ENCODE measurements at regions not wholly inside any gene's neighbourhood (a gene's known extent, or its start where the extent isn't known, plus 50 kb on each side); places are given as distances from the start of the nearest gene placed in this dataset.
"Not testable (repeated sequence)": the region's sequence is repeated elsewhere in the genome, so short reads cannot be mapped to it uniquely, and the experiment has no call there.

DNA sequence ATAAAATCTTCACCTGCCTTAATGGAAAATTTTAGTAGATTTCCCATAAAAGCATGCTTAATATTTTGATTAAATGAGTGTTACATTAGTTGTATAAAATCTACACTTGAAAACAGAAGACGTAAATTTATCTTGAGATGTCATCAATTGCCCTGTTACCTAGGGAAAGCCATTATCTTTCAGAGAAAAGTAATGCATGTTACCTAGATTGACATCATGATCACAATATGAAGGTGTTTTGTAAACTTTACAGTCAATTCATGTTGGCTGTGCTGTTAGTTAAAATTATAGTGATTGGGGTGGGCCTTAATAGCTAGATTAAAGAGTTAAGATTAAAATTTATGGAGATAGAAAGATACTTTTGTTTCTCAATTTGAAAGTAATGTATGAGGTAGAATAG is 293.2 kb upstream of the PCDH18 start:
- H3K27ac ChIP-seq (ENCODE audit: low read depth, low read length) = no peak overlapping the region
- H3K9ac ChIP-seq (ENCODE audit: low read depth in 1 of 3, low read length in 3 of 3) = no peak overlapping the region
- no peak overlapping the region for H3K4me3 ChIP-seq (ENCODE audit: low read length in 3 of 3)
- no peaks in the 10 kb centered on the region for H3K36me3 ChIP-seq (ENCODE audit: control insufficient read depth in 3 of 3, insufficient read depth in 3 of 3, low read length in 3 of 3)
- H3K27me3 ChIP-seq (ENCODE audit: control insufficient read depth in 3 of 3, insufficient read depth in 3 of 3, low read length in 3 of 3) = no peaks in the 10 kb centered on the region
- H3K9me3 ChIP-seq (ENCODE audit: control insufficient read depth in 3 of 3, low read length in 3 of 3) = no peaks in the 10 kb centered on the region
- no peaks in the 10 kb centered on the region for H3K4me1 ChIP-seq (ENCODE audit: control insufficient read depth in 3 of 3, insufficient read depth in 3 of 3, low read length in 3 of 3)

DNA sequence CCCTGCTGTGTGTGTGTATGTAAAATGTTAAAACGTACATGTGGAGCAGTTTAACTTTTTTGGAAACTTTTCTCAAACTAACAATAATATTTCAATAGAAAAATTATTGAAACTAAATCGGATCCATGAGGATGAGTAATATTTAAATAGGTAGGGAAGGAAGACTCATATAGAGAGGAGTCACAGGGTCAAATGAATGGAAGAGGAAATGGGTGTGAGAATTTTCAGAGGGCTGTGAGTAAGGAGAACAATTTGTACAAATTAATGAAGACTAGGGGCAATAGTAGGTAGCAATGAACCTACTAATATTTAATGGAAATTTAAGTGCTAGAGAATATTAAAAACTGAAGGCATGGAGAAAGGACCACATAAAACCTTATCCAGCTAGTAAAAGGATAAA is 290.7 kb upstream of the PCDH18 start:
- H3K9me3 ChIP-seq (ENCODE audit: control insufficient read depth in 3 of 3, low read length in 3 of 3) = no peaks in the 10 kb centered on the region
- no peaks in the 10 kb centered on the region for H3K36me3 ChIP-seq (ENCODE audit: control insufficient read depth in 3 of 3, insufficient read depth in 3 of 3, low read length in 3 of 3)
- H3K4me3 ChIP-seq (ENCODE audit: low read length in 3 of 3) = no peak overlapping the region
- H3K4me1 ChIP-seq (ENCODE audit: control insufficient read depth in 3 of 3, insufficient read depth in 3 of 3, low read length in 3 of 3) = no peaks in the 10 kb centered on the region
- no peak overlapping the region for H3K9ac ChIP-seq (ENCODE audit: low read depth in 1 of 3, low read length in 3 of 3)
- no peaks in the 10 kb centered on the region for H3K27me3 ChIP-seq (ENCODE audit: control insufficient read depth in 3 of 3, insufficient read depth in 3 of 3, low read length in 3 of 3)
- H3K27ac ChIP-seq (ENCODE audit: low read depth, low read length) = no peak overlapping the region

DNA sequence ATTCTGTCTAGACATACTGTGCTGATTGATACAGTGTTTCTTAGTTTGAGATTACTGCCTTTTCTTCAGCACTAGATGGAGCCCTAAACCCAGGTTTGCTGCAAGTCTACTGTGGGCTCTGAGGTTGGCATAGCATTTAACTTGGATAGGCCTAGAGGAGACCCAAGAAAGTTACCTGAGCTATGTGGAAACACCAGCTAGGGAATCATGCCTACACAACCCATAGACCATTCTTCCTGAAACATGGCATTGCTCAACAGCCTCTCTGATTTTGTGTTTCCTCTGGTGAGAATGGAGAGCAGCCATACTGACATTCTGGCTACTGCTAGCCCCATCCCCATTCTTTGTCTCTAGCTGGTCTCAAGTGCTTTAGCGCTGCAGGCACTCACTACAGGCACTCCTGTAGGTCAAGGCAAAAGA is 287.7 kb upstream of the PCDH18 start:
- Histone ChIP-seq H3K4me3 (ENCODE audit: low read length in 3 of 3) (no peak overlapping the region), H3K9me3 (ENCODE audit: control insufficient read depth in 3 of 3, low read length in 3 of 3) (no peaks in the 10 kb centered on the region), H3K4me1 (ENCODE audit: control insufficient read depth in 3 of 3, insufficient read depth in 3 of 3, low read length in 3 of 3) (no peaks in the 10 kb centered on the region), H3K27me3 (ENCODE audit: control insufficient read depth in 3 of 3, insufficient read depth in 3 of 3, low read length in 3 of 3) (no peaks in the 10 kb centered on the region), H3K36me3 (ENCODE audit: control insufficient read depth in 3 of 3, insufficient read depth in 3 of 3, low read length in 3 of 3) (no peaks in the 10 kb centered on the region), H3K9ac (ENCODE audit: low read depth in 1 of 3, low read length in 3 of 3) (no peak overlapping the region), H3K27ac (ENCODE audit: low read depth, low read length) (no peak overlapping the region)

DNA sequence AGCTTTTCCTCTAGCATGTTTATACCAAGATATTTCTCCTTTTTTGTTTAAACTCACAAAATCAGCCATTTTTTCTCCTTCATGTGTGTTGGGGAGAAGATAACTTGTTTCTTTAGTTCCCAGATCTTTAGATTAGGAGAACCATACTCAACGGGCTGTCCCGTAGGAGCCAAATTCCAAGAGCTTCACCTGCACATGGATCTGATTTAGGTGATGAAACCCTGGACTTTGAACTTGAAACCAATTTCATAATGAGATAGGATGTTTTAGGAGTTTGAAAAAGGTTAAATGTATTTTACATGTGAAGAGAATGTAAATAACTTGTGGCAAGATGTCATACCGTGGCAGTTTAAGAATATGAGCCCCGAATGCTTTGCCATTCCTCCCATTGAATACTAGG is 280.0 kb upstream of the PCDH18 start:
- Histone ChIP-seq H3K36me3 (ENCODE audit: control insufficient read depth in 3 of 3, insufficient read depth in 3 of 3, low read length in 3 of 3) (no peaks in the 10 kb centered on the region), H3K4me3 (ENCODE audit: low read length in 3 of 3) (no peak overlapping the region), H3K9me3 (ENCODE audit: control insufficient read depth in 3 of 3, low read length in 3 of 3) (no peaks in the 10 kb centered on the region), H3K9ac (ENCODE audit: low read depth in 1 of 3, low read length in 3 of 3) (no peak overlapping the region), H3K4me1 (ENCODE audit: control insufficient read depth in 3 of 3, insufficient read depth in 3 of 3, low read length in 3 of 3) (no peaks in the 10 kb centered on the region), H3K27me3 (ENCODE audit: control insufficient read depth in 3 of 3, insufficient read depth in 3 of 3, low read length in 3 of 3) (no peaks in the 10 kb centered on the region), H3K27ac (ENCODE audit: low read depth, low read length) (no peak overlapping the region)

DNA sequence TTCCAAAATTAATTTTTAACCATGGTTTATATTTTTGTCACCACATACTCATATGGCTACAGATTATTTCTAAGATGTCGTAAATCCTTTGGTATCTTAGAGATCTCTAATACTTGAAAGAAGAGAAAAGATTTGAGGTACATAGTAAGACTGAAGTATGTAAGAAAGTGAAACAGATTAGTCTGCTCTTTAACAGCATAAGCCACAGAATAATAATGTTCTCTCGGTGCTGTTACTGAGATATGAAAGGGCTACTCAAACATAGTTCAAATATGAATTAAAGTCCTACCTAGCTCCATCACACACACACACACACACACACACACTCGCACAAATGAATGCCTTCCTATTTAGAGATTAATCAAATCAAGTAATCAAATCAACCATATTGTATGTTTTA is 274.1 kb upstream of the PCDH18 start:
- Histone ChIP-seq H3K9me3 (ENCODE audit: control insufficient read depth in 3 of 3, low read length in 3 of 3) (no peaks in the 10 kb centered on the region), H3K9ac (ENCODE audit: low read depth in 1 of 3, low read length in 3 of 3) (no peak overlapping the region), H3K4me3 (ENCODE audit: low read length in 3 of 3) (no peak overlapping the region), H3K4me1 (ENCODE audit: control insufficient read depth in 3 of 3, insufficient read depth in 3 of 3, low read length in 3 of 3) (no peaks in the 10 kb centered on the region), H3K27me3 (ENCODE audit: control insufficient read depth in 3 of 3, insufficient read depth in 3 of 3, low read length in 3 of 3) (no peaks in the 10 kb centered on the region), H3K27ac (ENCODE audit: low read depth, low read length) (no peak overlapping the region), H3K36me3 (ENCODE audit: control insufficient read depth in 3 of 3, insufficient read depth in 3 of 3, low read length in 3 of 3) (no peaks in the 10 kb centered on the region)

DNA sequence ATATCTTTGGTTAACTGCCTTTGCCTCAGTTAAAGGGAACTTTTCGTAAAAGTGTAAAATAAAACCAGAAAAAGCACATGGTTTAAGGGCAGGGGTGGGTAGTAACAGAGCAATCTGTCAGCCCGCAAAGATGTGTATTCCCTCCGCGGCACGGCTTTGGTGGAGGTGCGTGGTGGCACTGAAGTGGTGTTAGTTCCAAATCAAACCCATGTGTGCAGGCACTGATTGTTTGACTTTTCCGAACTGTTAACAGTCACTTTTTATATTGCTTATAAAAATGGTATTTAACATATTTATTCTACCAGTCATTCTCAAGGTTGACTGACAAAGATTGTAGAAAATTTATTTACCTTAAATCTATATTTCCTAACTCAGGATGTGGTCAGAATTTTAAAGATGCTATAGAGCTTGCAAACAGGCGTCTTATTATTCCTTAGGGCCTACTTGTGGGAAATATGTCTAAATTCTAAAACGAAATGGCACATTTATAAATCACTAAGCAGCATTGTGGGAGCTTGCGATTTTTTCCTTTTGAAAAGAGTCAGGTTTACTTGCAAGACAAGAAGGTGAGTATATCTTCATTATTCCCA is 272.7 kb upstream of the PCDH18 start:
- H3K36me3 ChIP-seq (ENCODE audit: control insufficient read depth in 3 of 3, insufficient read depth in 3 of 3, low read length in 3 of 3) = no peaks in the 10 kb centered on the region
- no peaks in the 10 kb centered on the region for H3K9me3 ChIP-seq (ENCODE audit: control insufficient read depth in 3 of 3, low read length in 3 of 3)
- H3K4me1 ChIP-seq (ENCODE audit: control insufficient read depth in 3 of 3, insufficient read depth in 3 of 3, low read length in 3 of 3) = no peaks in the 10 kb centered on the region
- H3K9ac ChIP-seq (ENCODE audit: low read depth in 1 of 3, low read length in 3 of 3) = no peak overlapping the region
- no peak overlapping the region for H3K4me3 ChIP-seq (ENCODE audit: low read length in 3 of 3)
- H3K27me3 ChIP-seq (ENCODE audit: control insufficient read depth in 3 of 3, insufficient read depth in 3 of 3, low read length in 3 of 3) = no peaks in the 10 kb centered on the region
- no peak overlapping the region for H3K27ac ChIP-seq (ENCODE audit: low read depth, low read length)

DNA sequence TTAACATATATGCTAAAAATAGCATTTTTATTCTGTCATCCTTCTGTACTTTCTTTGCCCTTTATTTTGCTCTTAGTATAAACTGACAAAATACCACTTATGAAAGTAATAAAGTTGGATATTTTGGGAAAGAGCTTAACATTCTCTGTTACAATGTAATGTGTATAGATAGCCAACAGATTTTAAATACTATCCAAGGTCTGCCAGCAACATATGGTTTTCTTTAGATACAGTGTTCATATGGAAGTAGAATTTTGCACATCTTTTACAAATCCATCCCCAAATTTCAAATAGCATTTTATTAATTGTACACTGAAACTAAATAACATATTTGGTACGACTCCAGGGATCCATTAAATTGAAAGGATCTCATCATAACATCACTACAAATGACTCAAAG is 268.6 kb upstream of the PCDH18 start:
- H3K36me3 ChIP-seq (ENCODE audit: control insufficient read depth in 3 of 3, insufficient read depth in 3 of 3, low read length in 3 of 3) = no peaks in the 10 kb centered on the region
- H3K4me3 ChIP-seq (ENCODE audit: low read length in 3 of 3) = no peak overlapping the region
- no peaks in the 10 kb centered on the region for H3K27me3 ChIP-seq (ENCODE audit: control insufficient read depth in 3 of 3, insufficient read depth in 3 of 3, low read length in 3 of 3)
- no peaks in the 10 kb centered on the region for H3K9me3 ChIP-seq (ENCODE audit: control insufficient read depth in 3 of 3, low read length in 3 of 3)
- H3K4me1 ChIP-seq (ENCODE audit: control insufficient read depth in 3 of 3, insufficient read depth in 3 of 3, low read length in 3 of 3) = no peaks in the 10 kb centered on the region
- no peak overlapping the region for H3K27ac ChIP-seq (ENCODE audit: low read depth, low read length)
- no peak overlapping the region for H3K9ac ChIP-seq (ENCODE audit: low read depth in 1 of 3, low read length in 3 of 3)

DNA sequence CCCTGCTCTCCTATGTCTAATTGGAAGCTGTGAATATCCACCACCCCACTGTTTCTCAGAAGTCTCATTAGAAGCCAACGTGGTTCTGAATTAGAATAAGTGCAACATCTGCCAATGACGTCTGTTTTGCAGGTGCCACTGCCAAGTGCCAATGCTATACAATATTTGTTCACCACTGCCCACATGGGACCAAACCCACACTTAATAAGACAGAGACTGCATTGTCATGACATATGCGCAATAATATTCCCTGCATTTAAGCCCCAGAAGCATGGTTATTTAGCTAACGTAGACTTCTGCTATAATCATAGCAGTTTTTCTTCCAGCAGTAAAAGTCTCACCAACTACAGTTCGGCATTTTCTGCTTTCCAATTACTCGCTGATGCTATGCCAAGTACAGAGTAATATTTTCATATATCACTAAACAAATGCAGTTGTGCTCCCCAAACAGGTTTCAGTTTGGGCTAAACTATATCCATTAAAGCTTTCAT is 262.5 kb upstream of the PCDH18 start:
- Histone ChIP-seq H3K27ac (ENCODE audit: low read depth, low read length) (no peak overlapping the region), H3K4me3 (ENCODE audit: low read length in 3 of 3) (peak overlapping the region in 2 of 3 donors; percentile 25)

DNA sequence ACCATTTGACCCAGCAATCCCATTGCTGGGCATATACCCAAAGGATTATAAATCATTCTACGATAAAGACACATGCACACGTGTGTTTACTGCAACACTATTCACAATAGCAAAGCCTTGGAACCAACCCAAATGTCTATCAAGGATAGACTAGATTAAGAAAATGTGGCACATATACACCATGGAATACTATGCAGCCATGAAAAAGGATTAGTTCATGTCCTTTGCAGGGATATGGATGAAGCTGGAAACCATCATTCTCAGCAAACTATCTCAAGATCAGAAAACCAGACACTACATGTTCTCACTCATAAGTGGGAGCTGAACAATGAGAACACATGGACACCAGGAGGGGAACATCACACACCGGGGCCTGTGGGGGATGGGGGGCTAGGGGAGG is 257.0 kb upstream of the PCDH18 start:
- not testable (repeated sequence) for H3K9ac ChIP-seq (ENCODE audit: low read depth in 1 of 3, low read length in 3 of 3); H3K9me3 ChIP-seq (ENCODE audit: control insufficient read depth in 3 of 3, low read length in 3 of 3); H3K27me3 ChIP-seq (ENCODE audit: control insufficient read depth in 3 of 3, insufficient read depth in 3 of 3, low read length in 3 of 3); H3K4me3 ChIP-seq (ENCODE audit: low read length in 3 of 3); H3K27ac ChIP-seq (ENCODE audit: low read depth, low read length); H3K4me1 ChIP-seq (ENCODE audit: control insufficient read depth in 3 of 3, insufficient read depth in 3 of 3, low read length in 3 of 3); H3K36me3 ChIP-seq (ENCODE audit: control insufficient read depth in 3 of 3, insufficient read depth in 3 of 3, low read length in 3 of 3)

More for the DNA sequence above, 262.5 kb upstream of the PCDH18 start:
- Histone ChIP-seq H3K9me3 (ENCODE audit: control insufficient read depth in 3 of 3, low read length in 3 of 3) (no peaks in the 10 kb centered on the region), H3K4me1 (ENCODE audit: control insufficient read depth in 3 of 3, insufficient read depth in 3 of 3, low read length in 3 of 3) (peaks cover 0 to 4% (median 3%) of the 10 kb centered on the region in 3 donors), H3K36me3 (ENCODE audit: control insufficient read depth in 3 of 3, insufficient read depth in 3 of 3, low read length in 3 of 3) (no peaks in the 10 kb centered on the region), H3K27me3 (ENCODE audit: control insufficient read depth in 3 of 3, insufficient read depth in 3 of 3, low read length in 3 of 3) (no peaks in the 10 kb centered on the region), H3K9ac (ENCODE audit: low read depth in 1 of 3, low read length in 3 of 3) (peak overlapping the region in 2 of 3 donors; percentile 12 to 26)

DNA sequence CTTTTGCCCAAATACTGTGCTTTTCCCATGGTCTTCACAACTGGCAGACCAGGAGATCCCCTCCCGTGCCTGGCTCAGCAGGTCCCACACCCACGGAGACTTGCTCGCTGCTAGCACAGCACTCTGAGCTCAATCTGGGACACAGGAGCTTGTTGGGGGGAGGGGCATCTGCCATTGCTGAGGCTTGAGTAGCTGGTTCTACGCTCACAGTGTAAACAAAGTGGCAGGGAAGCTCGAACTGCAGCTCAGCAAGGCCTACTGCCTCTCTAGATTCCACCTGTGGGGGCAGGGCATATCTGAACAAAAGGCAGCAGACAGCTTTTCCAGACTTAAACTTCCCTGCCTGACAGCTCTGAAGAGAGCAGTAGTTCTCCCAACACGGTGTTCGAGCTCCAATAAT is 251.6 kb upstream of the PCDH18 start:
- not testable (repeated sequence) for H3K9ac ChIP-seq (ENCODE audit: low read depth in 1 of 3, low read length in 3 of 3); H3K4me1 ChIP-seq (ENCODE audit: control insufficient read depth in 3 of 3, insufficient read depth in 3 of 3, low read length in 3 of 3); H3K4me3 ChIP-seq (ENCODE audit: low read length in 3 of 3); H3K36me3 ChIP-seq (ENCODE audit: control insufficient read depth in 3 of 3, insufficient read depth in 3 of 3, low read length in 3 of 3); H3K27ac ChIP-seq (ENCODE audit: low read depth, low read length); H3K9me3 ChIP-seq (ENCODE audit: control insufficient read depth in 3 of 3, low read length in 3 of 3); H3K27me3 ChIP-seq (ENCODE audit: control insufficient read depth in 3 of 3, insufficient read depth in 3 of 3, low read length in 3 of 3)

DNA sequence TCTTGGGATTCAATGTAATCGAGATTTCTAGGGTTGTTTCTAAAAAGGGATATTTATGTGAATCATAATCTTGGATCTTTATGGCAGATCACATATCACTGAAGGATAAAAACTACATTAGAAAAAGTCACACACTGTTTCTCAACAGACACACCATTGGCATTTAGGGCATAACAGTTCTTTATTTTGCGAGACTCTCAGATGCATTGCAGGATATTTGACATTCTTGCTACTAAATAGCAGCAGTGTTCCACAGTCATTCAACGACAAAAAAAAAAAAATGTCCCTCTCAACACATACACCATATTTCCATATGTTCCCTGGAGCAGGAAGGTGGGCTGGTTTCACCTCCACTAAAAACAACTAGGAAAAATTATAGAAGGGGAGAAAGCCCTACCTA is 243.4 kb upstream of the PCDH18 start:
- Histone ChIP-seq H3K27ac (ENCODE audit: low read depth, low read length) (no peak overlapping the region), H3K4me1 (ENCODE audit: control insufficient read depth in 3 of 3, insufficient read depth in 3 of 3, low read length in 3 of 3) (no peaks in the 10 kb centered on the region), H3K9ac (ENCODE audit: low read depth in 1 of 3, low read length in 3 of 3) (no peak overlapping the region), H3K27me3 (ENCODE audit: control insufficient read depth in 3 of 3, insufficient read depth in 3 of 3, low read length in 3 of 3) (no peaks in the 10 kb centered on the region), H3K9me3 (ENCODE audit: control insufficient read depth in 3 of 3, low read length in 3 of 3) (no peaks in the 10 kb centered on the region), H3K4me3 (ENCODE audit: low read length in 3 of 3) (no peak overlapping the region), H3K36me3 (ENCODE audit: control insufficient read depth in 3 of 3, insufficient read depth in 3 of 3, low read length in 3 of 3) (no peaks in the 10 kb centered on the region)

Data from skeletal muscle tissue (tissue), 3 donors.